Liver (tissue), 3 donors: ENCODE measurements at regions not wholly inside any gene's neighbourhood (a gene's known extent, or its start where the extent isn't known, plus 50 kb on each side); places are given as distances from the start of the nearest gene placed in this dataset.

Source experiments
- HNF4G ChIP-seq: IDR thresholded peaks from 2 replicates; pipeline ENCODE4 v1.6.1; 2016; ENCODE audit warnings: antibody characterized with exemption
- RAD21 ChIP-seq, 2 donors: IDR thresholded peaks; 2 replicates each; pipeline ENCODE4 v1.6.1; 2016; ENCODE audit warnings: antibody characterized with exemption in 2 of 2, mild to moderate bottlenecking in 2 of 2
- SP1 ChIP-seq: IDR thresholded peaks from 2 replicates; pipeline ENCODE4 v1.6.1; 2018; ENCODE audit warnings: antibody characterized with exemption, mild to moderate bottlenecking
- TF ChIP-seq, protein P1 (sequence below): fragments of 150-350 bp; IDR thresholded peaks from 2 replicates; pipeline ENCODE4 v1.5.1; 2017; ENCODE audit warnings: improper control_type of control experiment, low read depth, low read length; ENCODE audit not compliant: missing input control
- TF ChIP-seq, protein P2 (sequence below): IDR thresholded peaks from 2 replicates; pipeline ENCODE4 v1.6.1; 2016; ENCODE audit warnings: antibody characterized with exemption
- TF ChIP-seq, protein P3 (sequence below): IDR thresholded peaks from 2 replicates; pipeline ENCODE4 v1.6.1; 2016; ENCODE audit warnings: antibody characterized with exemption, mild to moderate bottlenecking
- donor health status: healthy.
- donor health status: healthy.

DNA sequence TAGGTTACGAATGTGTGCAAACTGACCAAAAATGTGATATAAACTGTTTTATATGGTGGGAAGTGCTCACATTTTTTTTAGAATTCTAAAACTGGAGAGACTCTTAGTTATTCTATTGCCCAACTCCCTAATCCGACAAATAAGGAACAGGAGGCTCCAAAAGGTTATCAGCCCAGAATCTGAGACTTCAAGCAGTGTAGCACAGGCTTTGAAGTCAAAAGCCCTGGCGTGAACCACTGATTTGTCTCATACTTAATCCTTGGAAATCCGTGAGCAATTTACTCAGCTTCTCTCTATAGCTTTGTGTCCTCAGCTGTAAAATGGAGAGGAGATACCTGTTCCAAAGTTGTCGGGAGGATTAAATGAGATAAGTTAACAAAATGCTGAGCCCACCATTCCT, 368.8 kb upstream of the SASH1 start:
- TF ChIP-seq, protein P1, sequence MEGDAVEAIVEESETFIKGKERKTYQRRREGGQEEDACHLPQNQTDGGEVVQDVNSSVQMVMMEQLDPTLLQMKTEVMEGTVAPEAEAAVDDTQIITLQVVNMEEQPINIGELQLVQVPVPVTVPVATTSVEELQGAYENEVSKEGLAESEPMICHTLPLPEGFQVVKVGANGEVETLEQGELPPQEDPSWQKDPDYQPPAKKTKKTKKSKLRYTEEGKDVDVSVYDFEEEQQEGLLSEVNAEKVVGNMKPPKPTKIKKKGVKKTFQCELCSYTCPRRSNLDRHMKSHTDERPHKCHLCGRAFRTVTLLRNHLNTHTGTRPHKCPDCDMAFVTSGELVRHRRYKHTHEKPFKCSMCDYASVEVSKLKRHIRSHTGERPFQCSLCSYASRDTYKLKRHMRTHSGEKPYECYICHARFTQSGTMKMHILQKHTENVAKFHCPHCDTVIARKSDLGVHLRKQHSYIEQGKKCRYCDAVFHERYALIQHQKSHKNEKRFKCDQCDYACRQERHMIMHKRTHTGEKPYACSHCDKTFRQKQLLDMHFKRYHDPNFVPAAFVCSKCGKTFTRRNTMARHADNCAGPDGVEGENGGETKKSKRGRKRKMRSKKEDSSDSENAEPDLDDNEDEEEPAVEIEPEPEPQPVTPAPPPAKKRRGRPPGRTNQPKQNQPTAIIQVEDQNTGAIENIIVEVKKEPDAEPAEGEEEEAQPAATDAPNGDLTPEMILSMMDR: no peak
- no peak for TF ChIP-seq RAD21 (IDR thresholded peaks at IDR 0.05)
- TF ChIP-seq SP1: no peak
- TF ChIP-seq, protein P2, sequence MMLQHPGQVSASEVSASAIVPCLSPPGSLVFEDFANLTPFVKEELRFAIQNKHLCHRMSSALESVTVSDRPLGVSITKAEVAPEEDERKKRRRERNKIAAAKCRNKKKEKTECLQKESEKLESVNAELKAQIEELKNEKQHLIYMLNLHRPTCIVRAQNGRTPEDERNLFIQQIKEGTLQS: no peak
- TF ChIP-seq, protein P3, sequence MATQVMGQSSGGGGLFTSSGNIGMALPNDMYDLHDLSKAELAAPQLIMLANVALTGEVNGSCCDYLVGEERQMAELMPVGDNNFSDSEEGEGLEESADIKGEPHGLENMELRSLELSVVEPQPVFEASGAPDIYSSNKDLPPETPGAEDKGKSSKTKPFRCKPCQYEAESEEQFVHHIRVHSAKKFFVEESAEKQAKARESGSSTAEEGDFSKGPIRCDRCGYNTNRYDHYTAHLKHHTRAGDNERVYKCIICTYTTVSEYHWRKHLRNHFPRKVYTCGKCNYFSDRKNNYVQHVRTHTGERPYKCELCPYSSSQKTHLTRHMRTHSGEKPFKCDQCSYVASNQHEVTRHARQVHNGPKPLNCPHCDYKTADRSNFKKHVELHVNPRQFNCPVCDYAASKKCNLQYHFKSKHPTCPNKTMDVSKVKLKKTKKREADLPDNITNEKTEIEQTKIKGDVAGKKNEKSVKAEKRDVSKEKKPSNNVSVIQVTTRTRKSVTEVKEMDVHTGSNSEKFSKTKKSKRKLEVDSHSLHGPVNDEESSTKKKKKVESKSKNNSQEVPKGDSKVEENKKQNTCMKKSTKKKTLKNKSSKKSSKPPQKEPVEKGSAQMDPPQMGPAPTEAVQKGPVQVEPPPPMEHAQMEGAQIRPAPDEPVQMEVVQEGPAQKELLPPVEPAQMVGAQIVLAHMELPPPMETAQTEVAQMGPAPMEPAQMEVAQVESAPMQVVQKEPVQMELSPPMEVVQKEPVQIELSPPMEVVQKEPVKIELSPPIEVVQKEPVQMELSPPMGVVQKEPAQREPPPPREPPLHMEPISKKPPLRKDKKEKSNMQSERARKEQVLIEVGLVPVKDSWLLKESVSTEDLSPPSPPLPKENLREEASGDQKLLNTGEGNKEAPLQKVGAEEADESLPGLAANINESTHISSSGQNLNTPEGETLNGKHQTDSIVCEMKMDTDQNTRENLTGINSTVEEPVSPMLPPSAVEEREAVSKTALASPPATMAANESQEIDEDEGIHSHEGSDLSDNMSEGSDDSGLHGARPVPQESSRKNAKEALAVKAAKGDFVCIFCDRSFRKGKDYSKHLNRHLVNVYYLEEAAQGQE: no peak
- TF ChIP-seq HNF4G: no peak
